OCI-LY1 (cell line): ENCODE measurements at regions not wholly inside any gene's neighbourhood (a gene's known extent, or its start where the extent isn't known, plus 50 kb on each side); places are given as distances from the start of the nearest gene placed in this dataset.

Experiments
- H2AFZ ChIP-seq: fragments of 200-600 bp; sonication (generic), shearing (Covaris generic); 2 replicates; pipeline ENCODE4 v1.6.0; 2014; ENCODE audit warnings: antibody characterized with exemption, mild to moderate bottlenecking, low read length
- H3F3A ChIP-seq: fragments of 200-600 bp; sonication (generic), shearing (Covaris generic); 2 replicates; pipeline ENCODE4 v1.6.0; 2014; ENCODE audit warnings: mild to moderate bottlenecking, antibody characterized with exemption, low read length, moderate library complexity; ENCODE audit not compliant: insufficient read depth
- H3K27ac ChIP-seq: fragments of 200-600 bp; sonication (generic); 2 replicates; pipeline ENCODE4 v1.5.1; 2014; ENCODE audit warnings: low read length, mixed run types, mild to moderate bottlenecking, low read depth; ENCODE audit not compliant: poor library complexity, severe bottlenecking
- H3K27me3 ChIP-seq: fragments of 200-600 bp; sonication (generic); 2 replicates; pipeline ENCODE4 v1.6.0; 2014; ENCODE audit warnings: antibody characterized with exemption, mild to moderate bottlenecking, low read length, moderate library complexity; ENCODE audit not compliant: insufficient read depth
- H3K36me3 ChIP-seq: fragments of 200-600 bp; sonication (generic); 2 replicates; pipeline ENCODE4 v1.6.1; 2014; ENCODE audit warnings: mild to moderate bottlenecking, antibody characterized with exemption, low read length, moderate library complexity, mixed read lengths; ENCODE audit not compliant: insufficient read depth
- H3K4me1 ChIP-seq: fragments of 200-600 bp; sonication (generic); 2 replicates; pipeline ENCODE4 v1.5.1; 2014; ENCODE audit warnings: mild to moderate bottlenecking, low read length, moderate library complexity; ENCODE audit not compliant: insufficient read depth, severe bottlenecking
- H3K4me2 ChIP-seq: fragments of 200-600 bp; sonication (generic), shearing (Covaris generic); 2 replicates; pipeline ENCODE4 v1.6.1; 2014; ENCODE audit warnings: low read length
- H3K4me3 ChIP-seq: fragments of 200-600 bp; sonication (generic); 2 replicates; pipeline ENCODE4 v1.5.1; 2014; ENCODE audit warnings: low read length, low read depth, mild to moderate bottlenecking, mixed read lengths; ENCODE audit not compliant: poor library complexity, severe bottlenecking
- H3K79me2 ChIP-seq: fragments of 200-600 bp; shearing (Covaris generic); 2 replicates; pipeline ENCODE4 v1.6.1; 2016; ENCODE audit warnings: mixed run types, low read length, mixed read lengths; ENCODE audit not compliant: insufficient read depth
- H3K9ac ChIP-seq: fragments of 200-600 bp; sonication (generic), shearing (Covaris generic); 2 replicates; pipeline ENCODE4 v1.6.1; 2014; ENCODE audit warnings: mild to moderate bottlenecking, low read length, mixed read lengths
- H3K9me2 ChIP-seq: fragments of 200-600 bp; sonication (generic), shearing (Covaris generic); 2 replicates; pipeline ENCODE4 v1.6.1; 2014; ENCODE audit warnings: low read depth, mild to moderate bottlenecking, low read length, mixed read lengths
- H3K9me3 ChIP-seq: fragments of 200-600 bp; shearing (Covaris generic); 2 replicates; pipeline ENCODE4 v1.6.1; 2014; ENCODE audit warnings: low read length, mixed read lengths
- H4K20me1 ChIP-seq: fragments of 200-600 bp; sonication (generic), shearing (Covaris generic); 2 replicates; pipeline ENCODE4 v1.6.0; 2016; ENCODE audit warnings: mild to moderate bottlenecking, low read length; ENCODE audit not compliant: insufficient read depth
- EZH2 ChIP-seq: fragments of 200-600 bp; sonication (generic), shearing (Covaris generic); IDR thresholded peaks from 2 replicates; pipeline ENCODE4 v1.8.0; 2017; ENCODE audit warnings: borderline replicate concordance, mixed run types, mild to moderate bottlenecking, antibody characterized with exemption, low read length, moderate library complexity, mixed read lengths
- TF ChIP-seq, protein P1 (sequence below): fragments of 200-600 bp; sonication (generic), shearing (Covaris generic); IDR thresholded peaks from 2 replicates; pipeline ENCODE4 v1.5.1; 2017; ENCODE audit warnings: mild to moderate bottlenecking, antibody characterized with exemption, low read length, moderate library complexity, mixed read lengths

DNA sequence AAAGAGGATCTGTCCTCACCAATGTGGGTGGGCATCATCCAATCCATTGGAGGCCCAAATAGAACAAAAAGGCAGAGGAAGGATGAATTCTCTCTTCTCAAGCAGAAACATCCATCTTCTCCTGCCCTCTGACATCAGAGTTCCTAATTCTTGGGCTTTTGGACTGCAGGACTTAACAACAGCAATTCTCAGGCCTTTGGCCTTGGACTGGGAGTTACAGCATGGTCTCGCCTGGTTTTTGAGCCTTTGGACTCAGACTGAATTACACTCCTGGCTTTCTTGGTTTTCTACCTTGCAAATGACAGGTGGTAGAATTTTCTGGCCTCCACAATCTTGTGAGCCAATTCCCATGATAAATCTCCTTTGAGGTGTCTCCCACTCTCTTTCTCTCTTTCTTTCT lies 60.5 kb upstream of the CD180 start:
- Histone ChIP-seq H3K4me1 (no peaks in the 10 kb centered on the region), H3K9ac (no peak overlapping the region), H3K9me2 (no peaks in the 10 kb centered on the region), H3K27ac (no peak overlapping the region), H3K9me3 (no peaks in the 10 kb centered on the region), H3F3A (no peaks in the 10 kb centered on the region), H3K4me3 (no peak overlapping the region), H3K4me2 (no peak overlapping the region), H3K36me3 (no peaks in the 10 kb centered on the region), H2AFZ (no peak overlapping the region), H3K79me2 (no peaks in the 10 kb centered on the region), H3K27me3 (no peaks in the 10 kb centered on the region), H4K20me1 (no peaks in the 10 kb centered on the region)
- TF ChIP-seq, protein P1, sequence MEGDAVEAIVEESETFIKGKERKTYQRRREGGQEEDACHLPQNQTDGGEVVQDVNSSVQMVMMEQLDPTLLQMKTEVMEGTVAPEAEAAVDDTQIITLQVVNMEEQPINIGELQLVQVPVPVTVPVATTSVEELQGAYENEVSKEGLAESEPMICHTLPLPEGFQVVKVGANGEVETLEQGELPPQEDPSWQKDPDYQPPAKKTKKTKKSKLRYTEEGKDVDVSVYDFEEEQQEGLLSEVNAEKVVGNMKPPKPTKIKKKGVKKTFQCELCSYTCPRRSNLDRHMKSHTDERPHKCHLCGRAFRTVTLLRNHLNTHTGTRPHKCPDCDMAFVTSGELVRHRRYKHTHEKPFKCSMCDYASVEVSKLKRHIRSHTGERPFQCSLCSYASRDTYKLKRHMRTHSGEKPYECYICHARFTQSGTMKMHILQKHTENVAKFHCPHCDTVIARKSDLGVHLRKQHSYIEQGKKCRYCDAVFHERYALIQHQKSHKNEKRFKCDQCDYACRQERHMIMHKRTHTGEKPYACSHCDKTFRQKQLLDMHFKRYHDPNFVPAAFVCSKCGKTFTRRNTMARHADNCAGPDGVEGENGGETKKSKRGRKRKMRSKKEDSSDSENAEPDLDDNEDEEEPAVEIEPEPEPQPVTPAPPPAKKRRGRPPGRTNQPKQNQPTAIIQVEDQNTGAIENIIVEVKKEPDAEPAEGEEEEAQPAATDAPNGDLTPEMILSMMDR, result no peak
- no peak for TF ChIP-seq EZH2

DNA sequence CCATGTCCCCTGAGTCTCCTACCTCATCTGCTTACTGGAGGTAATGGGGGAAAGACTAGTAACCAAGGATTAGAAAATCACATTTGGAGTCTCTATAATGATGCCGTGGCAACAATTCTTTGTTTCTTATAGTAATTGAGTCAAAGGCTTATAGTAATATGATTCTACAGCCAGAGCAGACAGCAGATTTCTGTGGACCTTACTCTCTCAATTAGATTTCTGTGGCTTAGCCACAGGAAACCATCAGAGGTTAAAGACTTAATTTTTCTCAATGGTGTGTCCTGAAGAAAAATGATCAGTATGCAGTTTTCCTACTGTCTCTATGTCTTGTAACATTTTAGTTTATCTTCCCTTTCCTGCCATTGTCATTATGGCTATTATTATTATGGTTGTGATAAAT lies 59.3 kb upstream of the CD180 start:
- H3K27me3 ChIP-seq, result no peaks in the 10 kb centered on the region
- no peaks in the 10 kb centered on the region for H3K79me2 ChIP-seq
- no peaks in the 10 kb centered on the region for H4K20me1 ChIP-seq
- H3K4me3 ChIP-seq, result no peak overlapping the region
- no peak overlapping the region for H3K4me2 ChIP-seq
- no peaks in the 10 kb centered on the region for H3F3A ChIP-seq
- no peak overlapping the region for H3K27ac ChIP-seq
- no peak overlapping the region for H3K9ac ChIP-seq
- no peaks in the 10 kb centered on the region for H3K4me1 ChIP-seq
- H3K36me3 ChIP-seq, result no peaks in the 10 kb centered on the region
- no peaks in the 10 kb centered on the region for H3K9me3 ChIP-seq
- no peaks in the 10 kb centered on the region for H3K9me2 ChIP-seq
- no peak overlapping the region for H2AFZ ChIP-seq
- no peak for TF ChIP-seq EZH2
- TF ChIP-seq, protein P1, result no peak

DNA sequence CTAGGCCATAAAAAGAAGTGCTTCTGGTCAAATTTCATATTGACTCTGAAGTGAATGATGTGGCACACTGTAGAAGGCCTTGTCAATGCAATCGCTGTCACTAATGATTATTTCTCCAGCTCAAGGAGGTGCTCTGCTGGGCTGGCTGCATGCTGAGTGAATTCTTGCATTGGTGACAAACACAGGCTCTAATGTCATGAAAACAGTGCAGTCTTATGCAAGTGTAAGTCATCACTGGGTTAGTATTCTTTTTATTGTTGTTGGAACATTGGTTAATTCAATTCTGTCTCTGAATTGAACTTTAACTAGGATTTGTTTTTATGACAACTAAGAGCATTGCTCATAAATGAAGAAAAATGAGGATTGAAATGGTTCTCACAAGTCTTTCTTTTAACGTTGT lies 57.3 kb upstream of the CD180 start:
- H3K36me3 ChIP-seq, result no peaks in the 10 kb centered on the region
- no peaks in the 10 kb centered on the region for H3K9me3 ChIP-seq
- H3K4me1 ChIP-seq, result no peaks in the 10 kb centered on the region
- TF ChIP-seq EZH2, result no peak
- H3K4me3 ChIP-seq, result no peak overlapping the region
- H3K9ac ChIP-seq, result no peak overlapping the region
- H3K27ac ChIP-seq, result no peak overlapping the region
- no peak overlapping the region for H3K4me2 ChIP-seq
- no peaks in the 10 kb centered on the region for H3K27me3 ChIP-seq
- H4K20me1 ChIP-seq, result no peaks in the 10 kb centered on the region
- H3F3A ChIP-seq, result no peaks in the 10 kb centered on the region
- no peak overlapping the region for H2AFZ ChIP-seq
- H3K79me2 ChIP-seq, result no peaks in the 10 kb centered on the region
- no peaks in the 10 kb centered on the region for H3K9me2 ChIP-seq

DNA sequence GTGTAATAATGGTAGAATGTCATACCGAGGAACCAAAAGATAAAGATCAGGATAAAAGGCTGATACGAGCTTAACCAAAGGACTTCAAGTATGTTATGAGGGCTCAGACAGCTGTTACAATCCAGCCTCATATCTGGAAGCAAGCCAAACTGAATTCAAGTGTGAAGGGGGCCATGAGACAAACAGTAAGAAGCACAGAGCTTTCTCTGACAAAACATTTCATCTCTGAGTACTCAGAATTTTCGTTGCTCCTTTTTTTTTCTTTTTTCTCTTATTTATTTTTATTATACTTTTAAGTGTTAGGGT lies 52.9 kb upstream of the CD180 start:
- Histone ChIP-seq H3K4me1 (no peaks in the 10 kb centered on the region), H3K4me3 (no peak overlapping the region)

More for the DNA sequence above, 52.9 kb upstream of the CD180 start:
- Histone ChIP-seq H3K4me2 (no peak overlapping the region), H3K27ac (no peak overlapping the region), H3K9me3 (no peaks in the 10 kb centered on the region), H3K9ac (no peak overlapping the region), H3K79me2 (no peaks in the 10 kb centered on the region), H2AFZ (no peak overlapping the region), H4K20me1 (no peaks in the 10 kb centered on the region), H3F3A (no peaks in the 10 kb centered on the region), H3K27me3 (no peaks in the 10 kb centered on the region), H3K9me2 (no peaks in the 10 kb centered on the region), H3K36me3 (no peaks in the 10 kb centered on the region)
- TF ChIP-seq, protein P1, result no peak
- no peak for TF ChIP-seq EZH2
